ENCODE measurements at regions not wholly inside any gene's neighbourhood (a gene's known extent, or its start where the extent isn't known, plus 50 kb on each side); places are given as distances from the start of the nearest gene placed in this dataset.

DNA sequence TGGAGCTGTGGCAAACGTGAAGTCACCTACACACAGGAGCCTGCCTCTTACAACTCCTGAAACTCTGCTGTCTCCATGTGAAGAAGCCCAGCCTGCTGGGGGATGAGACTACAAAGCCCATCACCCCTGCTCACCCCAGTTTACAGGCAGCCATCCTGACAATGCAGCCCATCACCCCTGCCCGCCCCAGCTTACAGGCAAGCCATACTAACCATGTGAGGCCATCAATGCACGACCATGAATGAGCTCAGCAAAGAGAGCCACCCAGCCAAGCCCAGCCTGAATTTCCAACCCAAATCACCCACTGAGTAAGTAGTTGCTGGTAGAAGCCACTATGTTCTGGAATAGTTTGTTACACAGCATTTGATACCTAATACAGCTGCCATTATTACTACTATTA, 185.4 kb upstream of the NSMCE3 start:
- Mint-ChIP-seq H3K27ac (ENCODE audit: unreplicated experiment) (no peak overlapping the region), H3K4me1 (ENCODE audit: low read depth, unreplicated experiment) (no peaks in the 10 kb centered on the region), H3K9me3 (ENCODE audit: low read depth, unreplicated experiment) (no peaks in the 10 kb centered on the region), H3K36me3 (ENCODE audit: insufficient read depth, unreplicated experiment) (no peaks in the 10 kb centered on the region), H3K4me3 (ENCODE audit: low read depth, unreplicated experiment) (no peak overlapping the region), H3K27me3 (ENCODE audit: unreplicated experiment) (no peaks in the 10 kb centered on the region)
- DNase-seq = no peak
- CTCF ChIA-PET = no interaction called here
- intact Hi-C loops (cut with micrococcal nuclease; ENCODE audit: unreplicated experiment) = no loop called here
- no TSS peak for BruUV-seq (replicated peaks)
- TF ChIP-seq, protein P1, sequence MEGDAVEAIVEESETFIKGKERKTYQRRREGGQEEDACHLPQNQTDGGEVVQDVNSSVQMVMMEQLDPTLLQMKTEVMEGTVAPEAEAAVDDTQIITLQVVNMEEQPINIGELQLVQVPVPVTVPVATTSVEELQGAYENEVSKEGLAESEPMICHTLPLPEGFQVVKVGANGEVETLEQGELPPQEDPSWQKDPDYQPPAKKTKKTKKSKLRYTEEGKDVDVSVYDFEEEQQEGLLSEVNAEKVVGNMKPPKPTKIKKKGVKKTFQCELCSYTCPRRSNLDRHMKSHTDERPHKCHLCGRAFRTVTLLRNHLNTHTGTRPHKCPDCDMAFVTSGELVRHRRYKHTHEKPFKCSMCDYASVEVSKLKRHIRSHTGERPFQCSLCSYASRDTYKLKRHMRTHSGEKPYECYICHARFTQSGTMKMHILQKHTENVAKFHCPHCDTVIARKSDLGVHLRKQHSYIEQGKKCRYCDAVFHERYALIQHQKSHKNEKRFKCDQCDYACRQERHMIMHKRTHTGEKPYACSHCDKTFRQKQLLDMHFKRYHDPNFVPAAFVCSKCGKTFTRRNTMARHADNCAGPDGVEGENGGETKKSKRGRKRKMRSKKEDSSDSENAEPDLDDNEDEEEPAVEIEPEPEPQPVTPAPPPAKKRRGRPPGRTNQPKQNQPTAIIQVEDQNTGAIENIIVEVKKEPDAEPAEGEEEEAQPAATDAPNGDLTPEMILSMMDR (IDR thresholded peaks at IDR 0.05; ENCODE audit: unreplicated experiment) = no peak

DNA sequence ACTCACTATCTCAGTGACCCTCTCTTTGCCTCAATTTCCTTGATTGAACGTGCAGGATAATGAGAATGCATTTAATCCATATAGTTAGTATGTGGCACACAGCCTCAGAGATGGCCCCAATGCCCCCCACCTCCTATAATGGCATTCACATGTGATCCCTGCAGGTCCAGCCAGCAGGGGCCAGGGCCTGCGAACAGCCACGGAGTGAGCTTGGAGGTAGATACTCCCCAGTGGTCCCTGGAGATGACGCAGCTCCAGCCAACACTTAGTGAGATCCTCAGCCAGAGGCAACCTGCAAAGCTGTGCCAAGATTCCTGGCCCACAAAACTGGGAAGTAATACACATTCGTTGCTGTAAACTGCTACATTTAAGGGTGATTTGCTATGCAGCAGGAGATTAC, 184.9 kb upstream of the NSMCE3 start:
- intact Hi-C loops (cut with micrococcal nuclease; ENCODE audit: unreplicated experiment) = no loop called here
- no peak for DNase-seq
- BruUV-seq (replicated peaks) = no TSS peak
- Mint-ChIP-seq H3K27me3 (ENCODE audit: unreplicated experiment) (no peaks in the 10 kb centered on the region), H3K9me3 (ENCODE audit: low read depth, unreplicated experiment) (no peaks in the 10 kb centered on the region), H3K36me3 (ENCODE audit: insufficient read depth, unreplicated experiment) (no peaks in the 10 kb centered on the region), H3K4me1 (ENCODE audit: low read depth, unreplicated experiment) (no peaks in the 10 kb centered on the region), H3K27ac (ENCODE audit: unreplicated experiment) (no peak overlapping the region), H3K4me3 (ENCODE audit: low read depth, unreplicated experiment) (no peak overlapping the region)
- CTCF ChIA-PET = no interaction called here
- TF ChIP-seq, protein P1 (IDR thresholded peaks at IDR 0.05; ENCODE audit: unreplicated experiment) = no peak

DNA sequence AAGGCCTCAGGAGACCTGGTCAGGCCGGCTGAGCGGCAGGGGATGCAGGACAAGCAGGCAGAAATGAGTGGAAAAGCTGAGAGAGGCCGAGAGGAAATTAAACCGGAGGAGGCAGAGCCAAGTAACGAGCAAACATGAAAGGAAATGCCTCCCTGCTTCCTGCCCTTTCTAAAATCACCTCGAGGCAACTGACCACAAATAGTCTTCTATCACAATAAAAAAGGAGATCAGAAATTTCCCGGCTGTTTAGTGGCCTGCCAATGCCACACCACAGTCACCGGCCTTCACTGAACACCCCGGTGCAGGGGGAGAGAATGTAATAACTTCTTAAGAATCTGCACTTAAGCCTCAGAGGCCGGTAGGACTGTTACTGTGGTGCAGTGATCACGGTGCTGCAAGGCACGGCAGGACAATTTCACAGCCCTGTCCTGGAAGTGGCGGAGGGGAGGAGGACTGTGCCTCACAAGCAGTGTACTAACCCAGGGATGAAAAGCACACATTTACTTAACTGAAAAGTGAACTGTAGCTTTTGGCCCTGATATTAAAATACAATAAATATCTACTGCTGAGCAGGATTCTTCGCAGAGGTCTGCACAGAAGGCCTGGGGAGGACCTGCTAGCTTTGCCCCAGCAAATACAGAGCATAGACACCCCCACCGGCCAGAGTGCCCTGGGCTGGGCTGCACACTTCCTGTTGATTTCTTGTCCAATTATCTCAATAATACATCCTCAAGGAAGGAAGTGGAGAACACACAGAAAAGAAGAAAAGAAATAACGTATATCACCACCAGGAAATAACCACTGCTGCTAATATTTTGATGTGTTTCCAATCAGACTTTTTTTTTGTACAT, 183.5 kb upstream of the NSMCE3 start:
- no peak overlapping the region for H3K27ac Mint-ChIP-seq (ENCODE audit: unreplicated experiment)
- H3K9me3 Mint-ChIP-seq (ENCODE audit: low read depth, unreplicated experiment) = no peaks in the 10 kb centered on the region
- peaks cover 9% of the 10 kb centered on the region for H3K27me3 Mint-ChIP-seq (ENCODE audit: unreplicated experiment)
- CTCF ChIA-PET = no interaction called here
- intact Hi-C loops (cut with micrococcal nuclease; ENCODE audit: unreplicated experiment) = no loop called here
- no peak for DNase-seq
- TF ChIP-seq, protein P1 (IDR thresholded peaks at IDR 0.05; ENCODE audit: unreplicated experiment) = no peak
- H3K4me3 Mint-ChIP-seq (ENCODE audit: low read depth, unreplicated experiment) = no peak overlapping the region
- H3K36me3 Mint-ChIP-seq (ENCODE audit: insufficient read depth, unreplicated experiment) = no peaks in the 10 kb centered on the region
- H3K4me1 Mint-ChIP-seq (ENCODE audit: low read depth, unreplicated experiment) = no peaks in the 10 kb centered on the region
- BruUV-seq (replicated peaks) = no TSS peak

DNA sequence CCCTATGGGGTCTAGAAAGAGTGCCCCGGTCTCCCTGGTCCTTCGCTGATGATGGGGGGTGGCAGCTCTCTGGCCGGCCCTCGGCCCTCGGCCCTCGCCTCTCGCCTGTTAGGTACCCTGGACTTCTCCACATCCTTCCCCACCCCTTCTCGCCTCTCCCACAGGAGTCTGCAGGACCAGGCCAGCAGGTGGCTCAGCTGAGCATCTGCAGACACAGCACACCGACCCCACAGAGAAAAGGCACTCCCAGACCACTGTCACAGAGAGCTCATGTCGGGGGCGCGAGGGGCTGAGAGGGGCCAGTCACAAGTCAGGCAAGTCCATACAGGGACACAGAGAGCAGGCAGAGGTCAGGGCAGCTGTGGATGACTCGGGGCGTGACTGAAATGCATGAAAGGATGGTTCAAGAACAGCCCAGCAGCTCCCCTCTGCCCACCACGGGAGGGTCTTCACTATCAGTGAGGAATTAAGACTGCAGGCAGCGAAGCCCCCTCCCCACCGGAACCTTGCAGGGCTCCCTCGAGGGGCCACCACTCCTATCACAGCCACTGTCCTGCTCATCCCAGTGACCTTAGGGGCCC, 181.7 kb upstream of the NSMCE3 start:
- Mint-ChIP-seq H3K4me3 (ENCODE audit: low read depth, unreplicated experiment) (no peak overlapping the region), H3K27ac (ENCODE audit: unreplicated experiment) (no peak overlapping the region), H3K36me3 (ENCODE audit: insufficient read depth, unreplicated experiment) (no peaks in the 10 kb centered on the region), H3K4me1 (ENCODE audit: low read depth, unreplicated experiment) (no peaks in the 10 kb centered on the region), H3K27me3 (ENCODE audit: unreplicated experiment) (peaks cover 9% of the 10 kb centered on the region), H3K9me3 (ENCODE audit: low read depth, unreplicated experiment) (no peaks in the 10 kb centered on the region)
- intact Hi-C loops (cut with micrococcal nuclease; ENCODE audit: unreplicated experiment) = no loop called here
- BruUV-seq (replicated peaks) = no TSS peak
- CTCF ChIA-PET = no interaction called here
- TF ChIP-seq, protein P1 (IDR thresholded peaks at IDR 0.05; ENCODE audit: unreplicated experiment) = no peak
- DNase-seq = no peak

All from Calu3 (cell line).